Prostate gland (tissue), 2 donors: ENCODE measurements at regions not wholly inside any gene's neighbourhood (a gene's known extent, or its start where the extent isn't known, plus 50 kb on each side); places are given as distances from the start of the nearest gene placed in this dataset.

Source experiments
- DNase-seq: peaks from one replicate; pipeline ENCODE4 v3.0.0-alpha.2; 2019; ENCODE audit warnings: low spot score
- H3K27ac ChIP-seq, 2 donors: fragments of 200-600 bp; sonication (generic); 2 replicates each; pipeline ENCODE4 v1.5.1; 2017 to 2019
- H3K27me3 ChIP-seq: fragments of 200-600 bp; sonication (generic); replicated peaks from 2 replicates; pipeline ENCODE4 v1.5.1; 2019; ENCODE audit not compliant: insufficient read depth
- H3K36me3 ChIP-seq, 2 donors: fragments of 200-600 bp; sonication (generic); 1 replicate in 1 of 2; 2 replicates in 1 of 2; pipeline versions ENCODE4 v1.5.1 to v1.8.1; 2017 to 2019
- H3K4me1 ChIP-seq: fragments of 200-600 bp; sonication (generic); replicated peaks from 2 replicates; pipeline ENCODE4 v1.5.1; 2019
- H3K4me3 ChIP-seq, 2 donors: fragments of 200-600 bp; sonication (generic); 2 replicates each; pipeline ENCODE4 v1.5.1; 2017 to 2019
- H3K9me3 ChIP-seq: fragments of 200-600 bp; sonication (generic); 2 replicates; pipeline ENCODE4 v1.5.1; 2017
- POLR2A ChIP-seq: fragments of 450-650 bp; IDR thresholded peaks from one replicate; pipeline ENCODE4 v1.6.1; 2016; ENCODE audit warnings: antibody characterized with exemption, mild to moderate bottlenecking
- POLR2AphosphoS5 ChIP-seq: sonication (generic); formaldehyde crosslinking; IDR thresholded peaks from one replicate; pipeline ENCODE4 v1.6.1; 2017; ENCODE audit warnings: antibody characterized with exemption
- WGBS: methylation state at CpG from one replicate; pipeline ENCODE4 v1.1.5; 2018; 5-methylcytosine and 5-hydroxymethylcytosine counted together
- intact Hi-C: fragments of 100-400 bp; cut with DNase I; formaldehyde crosslinking; loops from one replicate; pipeline ENCODE4 v1.14.2; 2022
- TF ChIP-seq, protein P1 (sequence below), 4 experiments: fragments of 200-600 bp in 2 of 4; fragments of 450-650 bp in 2 of 4; sonication (generic) in 2 of 4; IDR thresholded peaks; 1 replicate in 3 of 4; 2 replicates in 1 of 4; pipeline ENCODE4 v1.5.1; 2016 to 2019; ENCODE audit warnings: antibody characterized with exemption in 4 of 4, mild to moderate bottlenecking in 2 of 4, moderate library complexity in 2 of 4

GRCh38 chr9:135214054-135214640 lies 126.7 kb downstream of the OLFM1 start:
- no peak for DNase-seq
- no peaks in the 10 kb centered on the region for H3K36me3 ChIP-seq
- WGBS, result 72% methylated on average over 19 of the region's 19 CpGs
- H3K4me1 ChIP-seq, result no peaks in the 10 kb centered on the region
- no peaks in the 10 kb centered on the region for H3K9me3 ChIP-seq
- intact Hi-C loops, result no loop called here
- no peak overlapping the region for H3K27ac ChIP-seq
- no peak overlapping the region for H3K4me3 ChIP-seq
- TF ChIP-seq POLR2A (no peak), POLR2AphosphoS5 (no peak)
- peaks cover 6% of the 10 kb centered on the region for H3K27me3 ChIP-seq

- no peaks in the 10 kb centered on the region for H3K36me3 ChIP-seq
- DNase-seq, result no peak
- H3K27me3 ChIP-seq, result peaks cover 6% of the 10 kb centered on the region
- H3K27ac ChIP-seq, result no peak overlapping the region
- TF ChIP-seq, protein P1, sequence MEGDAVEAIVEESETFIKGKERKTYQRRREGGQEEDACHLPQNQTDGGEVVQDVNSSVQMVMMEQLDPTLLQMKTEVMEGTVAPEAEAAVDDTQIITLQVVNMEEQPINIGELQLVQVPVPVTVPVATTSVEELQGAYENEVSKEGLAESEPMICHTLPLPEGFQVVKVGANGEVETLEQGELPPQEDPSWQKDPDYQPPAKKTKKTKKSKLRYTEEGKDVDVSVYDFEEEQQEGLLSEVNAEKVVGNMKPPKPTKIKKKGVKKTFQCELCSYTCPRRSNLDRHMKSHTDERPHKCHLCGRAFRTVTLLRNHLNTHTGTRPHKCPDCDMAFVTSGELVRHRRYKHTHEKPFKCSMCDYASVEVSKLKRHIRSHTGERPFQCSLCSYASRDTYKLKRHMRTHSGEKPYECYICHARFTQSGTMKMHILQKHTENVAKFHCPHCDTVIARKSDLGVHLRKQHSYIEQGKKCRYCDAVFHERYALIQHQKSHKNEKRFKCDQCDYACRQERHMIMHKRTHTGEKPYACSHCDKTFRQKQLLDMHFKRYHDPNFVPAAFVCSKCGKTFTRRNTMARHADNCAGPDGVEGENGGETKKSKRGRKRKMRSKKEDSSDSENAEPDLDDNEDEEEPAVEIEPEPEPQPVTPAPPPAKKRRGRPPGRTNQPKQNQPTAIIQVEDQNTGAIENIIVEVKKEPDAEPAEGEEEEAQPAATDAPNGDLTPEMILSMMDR (IDR thresholded peaks at IDR 0.05), result no peak
- TF ChIP-seq POLR2AphosphoS5 (no peak), POLR2A (no peak)
- no peaks in the 10 kb centered on the region for H3K4me1 ChIP-seq
- 89% methylated on average over 11 of the region's 11 CpGs for WGBS
- H3K9me3 ChIP-seq, result no peaks in the 10 kb centered on the region
- intact Hi-C loops, result no loop called here
- no peak overlapping the region for H3K4me3 ChIP-seq
These were observed 127.2 kb downstream of the OLFM1 start for GRCh38 chr9:135214706-135215105.

- no peak overlapping the region for H3K27ac ChIP-seq
- intact Hi-C loops, result no loop called here
- H3K36me3 ChIP-seq, result no peaks in the 10 kb centered on the region
- peak; percentile 79 for DNase-seq
- H3K4me3 ChIP-seq, result no peak overlapping the region
- peaks cover 6% of the 10 kb centered on the region for H3K27me3 ChIP-seq
- H3K9me3 ChIP-seq, result no peaks in the 10 kb centered on the region
- 19% methylated on average over 11 of the region's 14 CpGs for WGBS
- H3K4me1 ChIP-seq, result no peaks in the 10 kb centered on the region
- TF ChIP-seq POLR2A, result no peak
- TF ChIP-seq, protein P1 (IDR thresholded peaks at IDR 0.05), result no peak
- peak; percentile 67 for TF ChIP-seq POLR2AphosphoS5
These were observed 128.2 kb downstream of the OLFM1 start for GRCh38 chr9:135215571-135216161.

GRCh38 chr9:135216236-135216635 lies 128.8 kb downstream of the OLFM1 start:
- intact Hi-C loops, result no loop called here
- H3K36me3 ChIP-seq, result no peaks in the 10 kb centered on the region

GRCh38 chr9:135216791-135217441 lies 129.4 kb downstream of the OLFM1 start:
- Histone ChIP-seq H3K36me3 (no peaks in the 10 kb centered on the region), H3K27me3 (peaks cover 6% of the 10 kb centered on the region), H3K4me3 (no peak overlapping the region), H3K27ac (no peak overlapping the region), H3K9me3 (no peaks in the 10 kb centered on the region), H3K4me1 (no peaks in the 10 kb centered on the region)
- no peak for DNase-seq
- 29% methylated on average over 22 of the region's 22 CpGs for WGBS
- TF ChIP-seq, protein P1 (IDR thresholded peaks at IDR 0.05), result no peak
- no peak for TF ChIP-seq POLR2A
- no peak for TF ChIP-seq POLR2AphosphoS5
- intact Hi-C loops, result no loop called here

More at GRCh38 chr9:135216236-135216635, 128.8 kb downstream of the OLFM1 start:
- Histone ChIP-seq H3K4me3 (no peak overlapping the region), H3K4me1 (no peaks in the 10 kb centered on the region), H3K27ac (no peak overlapping the region), H3K27me3 (peaks cover 6% of the 10 kb centered on the region), H3K9me3 (no peaks in the 10 kb centered on the region)
- WGBS, result 89% methylated on average over 7 of the region's 7 CpGs
- no peak for DNase-seq
- TF ChIP-seq POLR2AphosphoS5, result no peak
- TF ChIP-seq POLR2A, result no peak
- TF ChIP-seq, protein P1 (IDR thresholded peaks at IDR 0.05), result no peak
